ENCODE measurements at regions not wholly inside any gene's neighbourhood (a gene's known extent, or its start where the extent isn't known, plus 50 kb on each side); places are given as distances from the start of the nearest gene placed in this dataset.

GRCh38 chr9:129555512-129556215 is 65.2 kb downstream of the C9orf50 start:
- TF ChIP-seq, protein P1, sequence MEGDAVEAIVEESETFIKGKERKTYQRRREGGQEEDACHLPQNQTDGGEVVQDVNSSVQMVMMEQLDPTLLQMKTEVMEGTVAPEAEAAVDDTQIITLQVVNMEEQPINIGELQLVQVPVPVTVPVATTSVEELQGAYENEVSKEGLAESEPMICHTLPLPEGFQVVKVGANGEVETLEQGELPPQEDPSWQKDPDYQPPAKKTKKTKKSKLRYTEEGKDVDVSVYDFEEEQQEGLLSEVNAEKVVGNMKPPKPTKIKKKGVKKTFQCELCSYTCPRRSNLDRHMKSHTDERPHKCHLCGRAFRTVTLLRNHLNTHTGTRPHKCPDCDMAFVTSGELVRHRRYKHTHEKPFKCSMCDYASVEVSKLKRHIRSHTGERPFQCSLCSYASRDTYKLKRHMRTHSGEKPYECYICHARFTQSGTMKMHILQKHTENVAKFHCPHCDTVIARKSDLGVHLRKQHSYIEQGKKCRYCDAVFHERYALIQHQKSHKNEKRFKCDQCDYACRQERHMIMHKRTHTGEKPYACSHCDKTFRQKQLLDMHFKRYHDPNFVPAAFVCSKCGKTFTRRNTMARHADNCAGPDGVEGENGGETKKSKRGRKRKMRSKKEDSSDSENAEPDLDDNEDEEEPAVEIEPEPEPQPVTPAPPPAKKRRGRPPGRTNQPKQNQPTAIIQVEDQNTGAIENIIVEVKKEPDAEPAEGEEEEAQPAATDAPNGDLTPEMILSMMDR (IDR thresholded peaks at IDR 0.05): no peak
- TF ChIP-seq POLR2A (IDR thresholded peaks at IDR 0.05) (no peak), EP300 (IDR thresholded peaks at IDR 0.05) (no peak), POLR2AphosphoS5 (IDR thresholded peaks at IDR 0.05) (no peak)
